ENCODE measurements at regions not wholly inside any gene's neighbourhood (a gene's known extent, or its start where the extent isn't known, plus 50 kb on each side); places are given as distances from the start of the nearest gene placed in this dataset.

GRCh38 chr10:120979435-120980278 is 128.5 kb downstream of the WDR11 start:
- ATAC-seq (no peak), DNase-seq (peak; percentile 5)
- Mint-ChIP-seq H3K27ac (no peak overlapping the region), H3K36me3 (ENCODE audit: low read depth) (no peaks in the 10 kb centered on the region), H3K4me3 (no peak overlapping the region), H3K9me3 (no peaks in the 10 kb centered on the region), H3K27me3 (peaks cover 51% of the 10 kb centered on the region), H3K4me1 (no peaks in the 10 kb centered on the region)

DNA sequence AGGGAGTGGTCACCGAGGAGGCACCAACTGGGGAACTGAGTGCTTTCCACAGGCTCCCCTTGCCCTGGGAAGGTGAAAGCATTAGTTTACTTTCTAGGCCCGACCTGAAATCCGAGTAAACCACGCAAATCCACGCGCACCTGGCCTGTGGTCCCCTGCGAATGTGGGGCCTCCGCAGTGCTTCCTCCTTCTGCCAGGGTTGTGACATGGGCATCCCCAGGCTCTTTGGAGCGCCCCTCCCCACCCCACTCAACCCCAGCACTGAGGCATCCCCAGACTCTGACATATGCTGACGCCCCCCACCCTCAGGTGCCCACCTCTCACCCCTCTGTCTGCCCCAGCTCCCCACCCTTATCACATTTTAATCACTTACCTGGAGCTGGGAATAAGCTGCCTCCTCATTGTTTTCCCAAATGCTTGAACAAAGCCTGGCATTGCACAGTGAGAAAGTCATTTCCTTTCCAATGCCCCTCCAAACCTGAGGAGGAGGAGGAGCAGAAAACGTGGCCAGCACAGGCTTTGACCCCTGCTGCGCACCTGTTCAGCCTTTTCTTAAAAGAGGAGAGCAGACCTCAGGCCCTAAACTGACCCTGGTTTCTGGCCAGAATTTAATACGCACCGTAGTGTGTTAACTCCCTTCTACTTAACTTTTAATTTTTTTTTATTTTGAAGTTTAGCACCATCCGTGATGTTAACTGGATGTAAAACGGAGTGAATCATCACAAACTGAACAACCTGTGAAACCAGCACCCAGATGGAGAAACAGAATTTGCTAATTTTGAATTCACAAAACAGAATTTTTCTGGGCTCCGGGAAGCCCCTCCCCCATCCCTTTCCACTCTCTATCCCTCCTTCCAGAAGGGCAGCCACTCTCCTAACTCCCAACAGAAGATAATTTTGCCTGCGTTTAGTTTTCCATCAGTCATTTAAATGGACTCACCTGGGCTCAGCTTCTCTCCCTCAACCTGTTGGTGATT is 129.4 kb downstream of the WDR11 start:
- no peaks in the 10 kb centered on the region for H3K4me1 Mint-ChIP-seq
- ATAC-seq: no peak
- no peak for DNase-seq
- peaks cover 50% of the 10 kb centered on the region for H3K27me3 Mint-ChIP-seq
- H3K9me3 Mint-ChIP-seq: no peaks in the 10 kb centered on the region
- H3K36me3 Mint-ChIP-seq (ENCODE audit: low read depth): no peaks in the 10 kb centered on the region
- no peak overlapping the region for H3K27ac Mint-ChIP-seq
- H3K4me3 Mint-ChIP-seq: no peak overlapping the region

DNA sequence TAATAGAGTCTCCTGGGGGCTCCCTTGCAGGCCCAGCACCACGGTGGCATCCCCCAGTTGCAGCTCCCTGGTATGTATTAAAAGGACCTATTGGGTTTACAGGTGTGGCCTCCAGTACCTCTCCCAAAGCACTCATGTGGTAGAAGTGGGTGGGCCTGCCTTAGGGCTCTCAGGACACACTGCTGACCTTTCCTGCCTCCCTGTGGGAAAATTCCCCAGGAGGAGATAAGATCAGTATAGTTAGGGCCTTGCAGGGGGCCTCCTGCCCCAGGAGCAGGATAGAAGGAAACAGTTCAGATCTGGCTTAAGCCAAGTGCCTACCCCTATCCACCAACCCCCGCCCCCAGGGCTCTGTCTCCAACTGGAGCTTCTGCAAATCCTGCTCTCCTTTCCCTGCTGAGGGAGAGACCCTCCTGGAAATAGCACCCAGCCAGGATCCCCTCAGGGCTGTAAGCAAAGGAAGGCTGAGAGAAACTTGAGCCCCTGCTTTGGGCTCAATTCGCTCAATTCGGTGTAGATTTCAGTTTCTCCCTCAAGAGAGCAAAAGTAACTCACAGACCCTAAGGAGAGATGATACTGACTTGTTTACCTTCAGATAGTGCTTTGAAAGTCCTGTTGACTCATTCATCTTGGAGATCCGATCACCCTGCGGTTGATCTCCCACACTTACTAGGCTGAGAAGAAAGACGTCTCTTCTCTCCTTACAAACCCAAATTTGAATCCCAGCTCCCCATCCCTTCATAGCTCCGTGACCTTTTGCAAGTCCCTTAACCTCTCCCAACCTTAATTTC is 130.6 kb downstream of the WDR11 start:
- H3K4me3 Mint-ChIP-seq: no peak overlapping the region
- peaks cover 53% of the 10 kb centered on the region for H3K27me3 Mint-ChIP-seq
- DNase-seq: no peak
- no peak overlapping the region for H3K27ac Mint-ChIP-seq
- H3K36me3 Mint-ChIP-seq (ENCODE audit: low read depth): no peaks in the 10 kb centered on the region
- H3K4me1 Mint-ChIP-seq: no peaks in the 10 kb centered on the region
- no peak for ATAC-seq
- H3K9me3 Mint-ChIP-seq: no peaks in the 10 kb centered on the region

DNA sequence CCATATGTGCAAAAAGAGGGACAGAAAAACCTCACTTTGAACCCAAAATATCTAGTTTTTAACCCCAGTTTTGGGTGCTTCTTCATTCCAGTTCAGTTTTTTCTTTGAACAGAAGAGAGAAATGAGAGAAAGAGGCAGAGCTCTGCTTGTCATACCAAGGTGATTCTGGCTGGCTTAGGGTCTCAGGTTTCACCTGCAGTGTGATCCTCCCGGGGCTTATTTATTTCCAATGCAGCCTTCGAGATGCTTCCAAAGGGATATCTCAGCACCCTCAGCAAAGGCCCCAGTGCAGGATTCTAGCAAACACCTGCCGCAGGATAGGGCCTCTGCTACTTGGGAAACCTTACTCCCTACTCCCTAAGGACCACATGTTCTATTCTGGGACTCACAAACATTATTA is 131.3 kb downstream of the WDR11 start:
- H3K36me3 Mint-ChIP-seq (ENCODE audit: low read depth): no peaks in the 10 kb centered on the region
- H3K27me3 Mint-ChIP-seq: peaks cover 55% of the 10 kb centered on the region
- H3K9me3 Mint-ChIP-seq: no peaks in the 10 kb centered on the region
- H3K4me3 Mint-ChIP-seq: no peak overlapping the region
- H3K4me1 Mint-ChIP-seq: no peaks in the 10 kb centered on the region
- no peak overlapping the region for H3K27ac Mint-ChIP-seq
- ATAC-seq (no peak), DNase-seq (no peak)

GRCh38 chr10:120983721-120984120 is 132.6 kb downstream of the WDR11 start:
- Mint-ChIP-seq H3K27ac (no peak overlapping the region), H3K4me3 (no peak overlapping the region), H3K27me3 (peaks cover 45% of the 10 kb centered on the region), H3K9me3 (peaks cover 8% of the 10 kb centered on the region), H3K36me3 (ENCODE audit: low read depth) (no peaks in the 10 kb centered on the region), H3K4me1 (no peaks in the 10 kb centered on the region)
- ATAC-seq (no peak), DNase-seq (no peak)

DNA sequence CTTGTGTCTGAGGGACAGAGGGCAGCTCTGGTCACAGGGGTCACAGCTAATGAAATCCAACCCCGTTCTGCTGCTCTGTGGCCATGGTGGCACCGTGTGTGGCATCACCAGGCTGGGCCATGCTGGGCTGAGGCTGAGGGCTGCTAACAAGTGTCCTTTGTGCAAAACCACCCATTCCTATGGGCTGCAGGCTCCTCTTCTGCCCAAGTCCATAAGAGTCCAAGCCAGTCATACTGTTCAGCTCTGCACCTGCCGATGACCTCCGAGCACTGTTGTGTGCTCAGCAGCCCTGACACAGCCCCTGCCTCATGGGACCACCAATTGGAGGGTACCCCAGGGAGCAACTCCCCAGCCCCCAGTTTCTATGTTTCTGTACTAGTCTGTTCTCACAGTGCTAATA is 133.1 kb downstream of the WDR11 start:
- Mint-ChIP-seq H3K27me3 (peaks cover 40% of the 10 kb centered on the region), H3K4me3 (no peak overlapping the region), H3K27ac (no peak overlapping the region), H3K36me3 (ENCODE audit: low read depth) (no peaks in the 10 kb centered on the region), H3K4me1 (no peaks in the 10 kb centered on the region), H3K9me3 (peaks cover 12% of the 10 kb centered on the region)
- ATAC-seq (no peak), DNase-seq (no peak)

DNA sequence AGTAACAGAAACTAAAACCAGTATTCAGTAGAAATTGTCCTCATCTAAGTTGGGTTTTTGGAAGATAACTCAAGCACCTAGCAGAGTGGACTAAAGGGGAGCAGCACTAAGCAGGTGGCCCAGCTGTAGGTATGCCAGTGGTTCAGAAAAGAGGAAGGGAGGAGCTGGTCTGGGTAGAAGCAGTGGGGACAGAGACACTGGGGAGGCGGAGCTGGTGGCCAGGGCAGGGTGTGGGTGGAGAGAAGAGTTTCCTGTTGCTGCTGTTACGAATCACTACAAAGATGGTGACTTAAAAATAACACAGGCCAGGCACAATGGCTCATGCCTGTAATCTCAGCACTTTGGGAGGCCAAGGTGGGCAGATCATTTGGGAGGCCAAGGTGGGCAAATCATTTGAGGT is 136.2 kb downstream of the WDR11 start:
- Mint-ChIP-seq H3K27ac (no peak overlapping the region), H3K9me3 (peaks cover 18% of the 10 kb centered on the region), H3K4me1 (no peaks in the 10 kb centered on the region), H3K4me3 (no peak overlapping the region), H3K27me3 (peaks cover 21% of the 10 kb centered on the region), H3K36me3 (ENCODE audit: low read depth) (no peaks in the 10 kb centered on the region)
- no peak for DNase-seq
- no peak for ATAC-seq

DNA sequence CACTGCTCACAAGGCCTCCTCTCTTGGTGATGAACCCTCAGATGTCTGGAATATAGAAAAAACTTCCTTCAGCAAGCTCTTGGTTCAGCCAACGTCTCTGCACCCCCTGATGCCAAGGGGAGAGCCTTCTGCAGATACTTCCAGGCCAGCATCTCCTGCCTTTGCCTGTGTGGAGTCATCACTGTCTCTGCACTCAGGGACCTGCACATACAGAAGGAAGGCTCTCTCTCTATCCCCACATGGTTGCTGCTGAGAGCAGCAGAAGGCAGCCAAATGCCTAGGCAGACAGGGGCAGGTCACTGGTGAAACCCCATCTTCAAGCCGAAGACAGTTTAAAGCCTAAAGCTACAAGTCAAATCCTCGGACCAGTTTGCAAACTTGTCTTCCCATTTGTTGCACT is 137.6 kb downstream of the WDR11 start:
- Mint-ChIP-seq H3K4me3 (no peak overlapping the region), H3K27me3 (peaks cover 15% of the 10 kb centered on the region), H3K36me3 (ENCODE audit: low read depth) (no peaks in the 10 kb centered on the region), H3K27ac (no peak overlapping the region), H3K9me3 (peaks cover 18% of the 10 kb centered on the region), H3K4me1 (no peaks in the 10 kb centered on the region)
- DNase-seq (no peak), ATAC-seq (no peak)

GRCh38 chr10:120989279-120989678 is 138.1 kb downstream of the WDR11 start:
- DNase-seq: no peak
- no peaks in the 10 kb centered on the region for H3K36me3 Mint-ChIP-seq (ENCODE audit: low read depth)
- peaks cover 18% of the 10 kb centered on the region for H3K9me3 Mint-ChIP-seq
- H3K27me3 Mint-ChIP-seq: peaks cover 15% of the 10 kb centered on the region
- H3K27ac Mint-ChIP-seq: no peak overlapping the region
- no peak for ATAC-seq
- no peak overlapping the region for H3K4me3 Mint-ChIP-seq
- H3K4me1 Mint-ChIP-seq: no peaks in the 10 kb centered on the region

DNA sequence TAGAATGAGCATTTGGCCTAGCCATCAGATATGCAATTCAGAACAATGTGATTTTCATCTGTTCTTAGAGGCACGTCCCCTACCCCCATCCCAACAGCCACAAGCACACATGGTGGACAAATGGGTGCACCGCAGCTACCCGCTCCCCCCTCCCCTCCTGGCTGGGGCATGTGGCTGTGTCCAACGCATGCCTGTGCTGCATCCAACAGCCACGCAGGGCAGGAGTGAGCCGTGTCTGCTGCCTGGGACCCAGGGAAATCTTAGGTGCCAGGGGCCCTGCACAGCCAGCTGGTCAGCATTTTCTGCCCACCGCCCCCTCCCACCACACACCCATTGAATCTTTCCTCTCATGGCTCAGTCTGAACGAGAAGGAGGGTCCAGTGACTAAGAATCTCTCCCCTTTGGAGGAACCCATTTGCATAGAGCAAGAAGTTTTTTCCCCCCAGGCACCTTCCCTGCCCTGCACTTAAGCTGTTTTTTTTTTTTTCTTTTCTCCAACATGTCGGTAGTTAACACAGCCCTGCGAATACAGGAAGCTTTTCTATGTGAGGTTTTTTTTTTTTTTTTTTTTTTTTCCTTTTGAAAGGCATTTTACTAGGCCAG is 138.9 kb downstream of the WDR11 start:
- ATAC-seq (no peak), DNase-seq (no peak)
- Mint-ChIP-seq H3K4me1 (no peaks in the 10 kb centered on the region), H3K27me3 (peaks cover 15% of the 10 kb centered on the region), H3K9me3 (peaks cover 18% of the 10 kb centered on the region), H3K4me3 (no peak overlapping the region), H3K36me3 (ENCODE audit: low read depth) (no peaks in the 10 kb centered on the region), H3K27ac (no peak overlapping the region)

GRCh38 chr10:120990831-120991230 is 139.7 kb downstream of the WDR11 start:
- H3K27ac Mint-ChIP-seq: no peak overlapping the region
- H3K4me1 Mint-ChIP-seq: no peaks in the 10 kb centered on the region
- no peaks in the 10 kb centered on the region for H3K36me3 Mint-ChIP-seq (ENCODE audit: low read depth)
- ATAC-seq (no peak), DNase-seq (no peak)
- H3K27me3 Mint-ChIP-seq: peaks cover 13% of the 10 kb centered on the region
- H3K9me3 Mint-ChIP-seq: peaks cover 18% of the 10 kb centered on the region
- H3K4me3 Mint-ChIP-seq: no peak overlapping the region

DNA sequence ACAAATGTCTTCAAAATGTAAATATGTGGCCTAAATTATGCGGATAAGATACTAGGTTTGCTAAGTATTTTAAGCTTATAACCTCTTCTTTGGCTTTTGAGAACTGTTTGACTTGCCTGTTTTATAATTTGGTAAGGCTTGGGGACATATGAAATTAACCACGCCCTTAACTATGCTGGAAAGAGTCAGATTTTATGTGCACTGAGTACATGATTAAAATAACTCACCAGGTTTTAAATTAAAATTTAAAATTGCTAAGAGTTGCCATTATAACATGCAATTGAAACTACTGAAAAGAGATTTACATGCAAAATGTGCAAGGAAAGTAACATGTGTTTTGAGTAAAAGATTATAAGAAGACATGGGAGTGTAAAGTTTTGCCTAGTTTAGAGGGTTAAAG is 141.9 kb downstream of the WDR11 start:
- peaks cover 4% of the 10 kb centered on the region for H3K27me3 Mint-ChIP-seq
- no peak for DNase-seq
- H3K4me1 Mint-ChIP-seq: no peaks in the 10 kb centered on the region

DNA sequence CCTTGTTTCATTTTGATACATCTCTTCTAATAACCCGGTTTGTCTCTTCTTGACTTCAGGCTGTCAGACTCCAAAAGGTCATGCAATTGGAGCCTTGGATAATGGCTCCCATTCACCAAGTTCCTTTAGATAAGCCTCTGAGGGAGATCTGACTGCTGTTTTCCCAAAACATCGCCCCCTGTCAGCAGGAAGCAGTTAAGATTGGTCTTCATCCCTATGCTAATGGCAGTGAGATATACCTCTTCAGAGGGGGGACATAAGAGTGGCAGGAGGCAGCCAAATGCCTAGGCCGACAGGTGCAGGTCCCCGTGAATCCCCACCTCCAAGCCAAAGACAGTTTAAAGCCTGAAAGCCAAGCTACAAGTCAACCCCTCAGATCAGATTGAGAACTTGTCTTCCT is 144.6 kb downstream of the WDR11 start:
- no peaks in the 10 kb centered on the region for H3K36me3 Mint-ChIP-seq (ENCODE audit: low read depth)

More for the DNA sequence above, 141.9 kb downstream of the WDR11 start:
- Mint-ChIP-seq H3K36me3 (ENCODE audit: low read depth) (no peaks in the 10 kb centered on the region), H3K27ac (no peak overlapping the region), H3K4me3 (no peak overlapping the region), H3K9me3 (peaks cover 16% of the 10 kb centered on the region)
- no peak for ATAC-seq

DNA sequence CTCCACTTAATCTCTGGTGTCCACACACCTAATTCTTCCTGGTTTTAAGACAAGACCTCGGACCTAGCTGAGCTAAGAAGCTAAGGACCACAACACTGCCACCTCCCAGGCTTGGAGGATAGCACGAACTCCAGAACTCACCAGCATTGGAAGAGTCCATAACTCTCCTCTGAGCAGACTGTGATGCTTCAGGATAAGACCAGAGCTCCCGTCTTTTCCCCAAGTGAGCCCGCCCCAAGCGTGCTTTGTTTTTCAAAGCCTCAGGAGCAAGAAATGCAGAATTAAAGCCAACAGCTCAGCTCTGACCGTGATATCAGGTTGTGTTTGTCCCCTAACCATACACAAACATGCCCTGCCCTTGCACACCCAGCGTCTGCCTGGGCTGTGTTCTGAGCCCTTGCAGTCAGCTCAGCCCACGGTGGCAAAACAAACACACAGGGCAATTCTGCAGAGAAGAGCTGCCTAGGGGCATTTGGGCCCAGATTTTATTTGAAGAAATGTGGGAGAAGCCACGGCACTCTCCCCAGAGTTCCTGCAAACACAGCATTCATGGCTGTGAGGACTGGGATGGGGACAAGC is 145.4 kb downstream of the WDR11 start:
- DNase-seq (no peak), ATAC-seq (no peak)
- no peaks in the 10 kb centered on the region for H3K9me3 Mint-ChIP-seq
- no peaks in the 10 kb centered on the region for H3K4me1 Mint-ChIP-seq
- no peak overlapping the region for H3K4me3 Mint-ChIP-seq
- peaks cover 4% of the 10 kb centered on the region for H3K27me3 Mint-ChIP-seq
- no peak overlapping the region for H3K27ac Mint-ChIP-seq
- H3K36me3 Mint-ChIP-seq (ENCODE audit: low read depth): no peaks in the 10 kb centered on the region

More for the DNA sequence above, 144.6 kb downstream of the WDR11 start:
- no peak for DNase-seq
- H3K9me3 Mint-ChIP-seq: no peaks in the 10 kb centered on the region
- H3K4me3 Mint-ChIP-seq: no peak overlapping the region
- H3K27ac Mint-ChIP-seq: no peak overlapping the region
- peaks cover 4% of the 10 kb centered on the region for H3K27me3 Mint-ChIP-seq
- ATAC-seq: no peak
- H3K4me1 Mint-ChIP-seq: no peaks in the 10 kb centered on the region
